ENCODE measurements at regions not wholly inside any gene's neighbourhood (a gene's known extent, or its start where the extent isn't known, plus 50 kb on each side); places are given as distances from the start of the nearest gene placed in this dataset.

DNA sequence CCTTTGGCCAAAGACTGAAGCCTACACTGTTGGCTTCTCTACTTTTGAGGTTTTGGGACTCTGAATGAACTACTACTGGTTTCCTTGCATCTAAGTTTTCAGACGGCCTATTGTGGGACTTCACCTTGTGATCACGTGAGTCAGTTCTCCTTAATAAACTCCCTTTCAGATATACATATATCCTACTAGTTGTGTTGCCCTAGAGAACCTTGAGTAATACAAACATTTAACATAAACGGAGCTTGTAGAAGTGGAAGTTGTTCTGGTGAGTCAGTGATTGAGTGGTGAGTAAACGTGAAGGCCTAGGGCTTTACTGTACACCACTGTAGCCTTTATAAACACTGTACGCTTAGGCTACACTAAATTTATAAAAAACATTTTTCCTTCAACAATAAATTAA, 107.2 kb upstream of the CDH2 start:
- no peaks in the 10 kb centered on the region for H3K9me3 Mint-ChIP-seq
- no peak for DNase-seq (ENCODE audit: extremely low spot score, unreplicated experiment)
- no peak overlapping the region for H3K4me3 Mint-ChIP-seq
- H3K4me1 Mint-ChIP-seq (ENCODE audit: unreplicated experiment) = no peaks in the 10 kb centered on the region
- H3K27me3 Mint-ChIP-seq = no peaks in the 10 kb centered on the region
- no peaks in the 10 kb centered on the region for H3K36me3 Mint-ChIP-seq
- TF ChIP-seq, protein P1, sequence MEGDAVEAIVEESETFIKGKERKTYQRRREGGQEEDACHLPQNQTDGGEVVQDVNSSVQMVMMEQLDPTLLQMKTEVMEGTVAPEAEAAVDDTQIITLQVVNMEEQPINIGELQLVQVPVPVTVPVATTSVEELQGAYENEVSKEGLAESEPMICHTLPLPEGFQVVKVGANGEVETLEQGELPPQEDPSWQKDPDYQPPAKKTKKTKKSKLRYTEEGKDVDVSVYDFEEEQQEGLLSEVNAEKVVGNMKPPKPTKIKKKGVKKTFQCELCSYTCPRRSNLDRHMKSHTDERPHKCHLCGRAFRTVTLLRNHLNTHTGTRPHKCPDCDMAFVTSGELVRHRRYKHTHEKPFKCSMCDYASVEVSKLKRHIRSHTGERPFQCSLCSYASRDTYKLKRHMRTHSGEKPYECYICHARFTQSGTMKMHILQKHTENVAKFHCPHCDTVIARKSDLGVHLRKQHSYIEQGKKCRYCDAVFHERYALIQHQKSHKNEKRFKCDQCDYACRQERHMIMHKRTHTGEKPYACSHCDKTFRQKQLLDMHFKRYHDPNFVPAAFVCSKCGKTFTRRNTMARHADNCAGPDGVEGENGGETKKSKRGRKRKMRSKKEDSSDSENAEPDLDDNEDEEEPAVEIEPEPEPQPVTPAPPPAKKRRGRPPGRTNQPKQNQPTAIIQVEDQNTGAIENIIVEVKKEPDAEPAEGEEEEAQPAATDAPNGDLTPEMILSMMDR (conservative IDR thresholded peaks at IDR 0.05) = no peak
- no peak overlapping the region for H3K27ac Mint-ChIP-seq

DNA sequence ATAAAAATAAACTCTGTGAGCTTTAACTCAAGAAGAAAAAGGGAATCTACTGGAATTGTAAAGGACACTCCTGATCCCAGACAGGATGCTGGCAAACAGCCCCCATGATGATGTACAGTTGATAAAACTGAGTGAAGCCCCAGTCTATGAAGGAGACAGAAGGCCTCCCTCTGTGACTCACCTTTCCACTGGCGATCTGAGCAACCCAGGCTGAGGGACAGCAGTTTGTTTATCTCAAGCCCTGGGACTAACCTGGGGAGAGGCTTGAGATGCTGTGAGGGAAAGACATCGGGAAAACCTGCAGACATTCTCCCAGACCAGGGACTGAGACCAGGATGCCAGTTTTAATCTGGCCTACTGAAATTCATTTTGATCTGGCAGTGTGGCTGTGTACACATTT, 104.5 kb upstream of the CDH2 start:
- H3K4me3 Mint-ChIP-seq = no peak overlapping the region
- no peak overlapping the region for H3K27ac Mint-ChIP-seq
- H3K36me3 Mint-ChIP-seq = no peaks in the 10 kb centered on the region
- no peaks in the 10 kb centered on the region for H3K4me1 Mint-ChIP-seq (ENCODE audit: unreplicated experiment)
- DNase-seq (ENCODE audit: extremely low spot score, unreplicated experiment) = no peak
- H3K27me3 Mint-ChIP-seq = no peaks in the 10 kb centered on the region
- H3K9me3 Mint-ChIP-seq = no peaks in the 10 kb centered on the region
- TF ChIP-seq, protein P1 (conservative IDR thresholded peaks at IDR 0.05) = no peak

DNA sequence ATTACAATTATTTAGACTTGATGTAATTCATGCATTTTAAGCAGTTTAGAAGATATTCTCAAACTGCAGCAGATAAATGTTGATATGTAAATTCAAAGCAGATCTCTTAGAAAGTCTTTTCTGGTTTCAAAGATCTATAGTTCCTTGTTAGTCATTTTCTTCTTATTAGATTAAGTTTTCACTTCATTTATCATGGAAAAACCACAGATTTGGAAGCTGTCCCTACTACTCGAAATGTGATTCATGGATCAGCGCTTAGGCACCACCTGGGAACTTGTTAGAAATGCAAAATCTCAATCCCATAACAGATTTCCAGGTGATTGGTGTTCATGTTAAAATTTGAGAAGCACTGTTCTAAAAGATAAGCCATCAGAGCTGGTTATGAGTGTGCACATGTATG, 92.8 kb upstream of the CDH2 start:
- no peak overlapping the region for H3K27ac Mint-ChIP-seq
- H3K4me3 Mint-ChIP-seq = no peak overlapping the region
- no peaks in the 10 kb centered on the region for H3K4me1 Mint-ChIP-seq (ENCODE audit: unreplicated experiment)

DNA sequence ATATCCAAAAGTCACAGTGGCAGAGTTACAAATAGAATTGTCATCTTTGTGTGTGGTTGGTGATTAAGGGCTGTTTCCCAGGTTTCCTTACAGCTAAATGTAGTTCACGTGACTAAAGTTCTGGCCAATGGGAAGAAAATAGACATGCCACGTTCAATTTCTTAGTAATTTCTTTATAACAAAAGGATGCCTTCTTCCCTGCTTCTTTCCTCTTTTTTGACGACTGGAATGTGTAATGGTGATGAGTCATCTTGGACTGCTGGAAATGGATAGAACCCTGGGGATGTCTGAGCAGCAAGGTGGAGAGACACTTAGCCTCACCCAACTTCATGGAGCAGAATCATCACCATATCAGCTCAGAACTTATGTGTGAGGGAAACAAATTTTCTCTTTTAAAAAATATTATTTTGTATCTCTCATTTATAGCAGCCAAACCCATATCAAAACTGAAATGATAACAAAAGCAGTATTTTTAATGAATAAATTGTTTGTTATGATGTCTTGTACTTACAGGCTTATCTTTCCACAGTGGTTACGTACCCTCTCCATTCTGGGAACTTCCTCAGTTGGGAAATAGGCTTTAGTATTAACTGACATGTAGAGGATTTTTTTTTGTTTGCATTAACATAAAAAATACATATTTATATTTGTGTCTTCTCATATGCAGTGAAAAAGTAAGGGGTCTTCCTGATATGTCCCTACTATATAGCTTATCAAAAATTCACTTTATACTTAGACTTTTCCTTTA, 91.1 kb upstream of the CDH2 start:
- Mint-ChIP-seq H3K9me3 (no peaks in the 10 kb centered on the region), H3K27me3 (no peaks in the 10 kb centered on the region), H3K36me3 (no peaks in the 10 kb centered on the region), H3K4me3 (no peak overlapping the region), H3K4me1 (ENCODE audit: unreplicated experiment) (no peaks in the 10 kb centered on the region), H3K27ac (no peak overlapping the region)
- DNase-seq (ENCODE audit: extremely low spot score, unreplicated experiment) = no peak
- TF ChIP-seq, protein P1 (conservative IDR thresholded peaks at IDR 0.05) = no peak

More for the DNA sequence above, 92.8 kb upstream of the CDH2 start:
- Mint-ChIP-seq H3K9me3 (no peaks in the 10 kb centered on the region), H3K36me3 (no peaks in the 10 kb centered on the region), H3K27me3 (no peaks in the 10 kb centered on the region)
- DNase-seq (ENCODE audit: extremely low spot score, unreplicated experiment) = no peak
- TF ChIP-seq, protein P1 (conservative IDR thresholded peaks at IDR 0.05) = no peak

DNA sequence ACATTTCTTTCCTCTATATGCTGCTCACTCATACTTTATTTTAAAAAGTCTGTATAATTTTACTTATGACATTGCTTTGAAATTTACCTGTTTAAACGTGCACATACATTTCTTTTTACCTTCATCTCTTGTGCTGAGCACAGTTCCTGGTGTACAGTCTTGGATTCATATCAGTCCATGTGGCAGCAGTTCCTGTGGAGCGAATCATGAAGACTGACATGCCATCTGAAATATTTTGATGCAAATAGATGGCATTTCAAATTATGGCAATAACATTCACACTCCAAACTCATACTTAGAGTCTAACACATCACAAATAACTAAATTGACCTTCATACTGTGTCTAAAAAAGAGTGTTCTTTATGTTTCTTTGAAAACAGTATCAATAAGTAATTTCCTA, 90.3 kb upstream of the CDH2 start:
- no peaks in the 10 kb centered on the region for H3K4me1 Mint-ChIP-seq (ENCODE audit: unreplicated experiment)
- no peak for DNase-seq (ENCODE audit: extremely low spot score, unreplicated experiment)
- no peaks in the 10 kb centered on the region for H3K27me3 Mint-ChIP-seq
- TF ChIP-seq, protein P1 (conservative IDR thresholded peaks at IDR 0.05) = no peak
- no peaks in the 10 kb centered on the region for H3K36me3 Mint-ChIP-seq
- H3K9me3 Mint-ChIP-seq = no peaks in the 10 kb centered on the region
- H3K27ac Mint-ChIP-seq = no peak overlapping the region
- no peak overlapping the region for H3K4me3 Mint-ChIP-seq
